HL-60/S4 (cell line): ENCODE measurements at regions not wholly inside any gene's neighbourhood (a gene's known extent, or its start where the extent isn't known, plus 50 kb on each side); places are given as distances from the start of the nearest gene placed in this dataset.
"Not testable (repeated sequence)": the region's sequence is repeated elsewhere in the genome, so short reads cannot be mapped to it uniquely, and the experiment has no call there.

Experiments used
- in situ Hi-C: fragments of 300-500 bp; cut with MboI; formaldehyde crosslinking; loops from 2 replicates; pipeline ENCODE4 v1.14.3; 2022; ENCODE audit warnings: low sequenced_read_pairs

DNA sequence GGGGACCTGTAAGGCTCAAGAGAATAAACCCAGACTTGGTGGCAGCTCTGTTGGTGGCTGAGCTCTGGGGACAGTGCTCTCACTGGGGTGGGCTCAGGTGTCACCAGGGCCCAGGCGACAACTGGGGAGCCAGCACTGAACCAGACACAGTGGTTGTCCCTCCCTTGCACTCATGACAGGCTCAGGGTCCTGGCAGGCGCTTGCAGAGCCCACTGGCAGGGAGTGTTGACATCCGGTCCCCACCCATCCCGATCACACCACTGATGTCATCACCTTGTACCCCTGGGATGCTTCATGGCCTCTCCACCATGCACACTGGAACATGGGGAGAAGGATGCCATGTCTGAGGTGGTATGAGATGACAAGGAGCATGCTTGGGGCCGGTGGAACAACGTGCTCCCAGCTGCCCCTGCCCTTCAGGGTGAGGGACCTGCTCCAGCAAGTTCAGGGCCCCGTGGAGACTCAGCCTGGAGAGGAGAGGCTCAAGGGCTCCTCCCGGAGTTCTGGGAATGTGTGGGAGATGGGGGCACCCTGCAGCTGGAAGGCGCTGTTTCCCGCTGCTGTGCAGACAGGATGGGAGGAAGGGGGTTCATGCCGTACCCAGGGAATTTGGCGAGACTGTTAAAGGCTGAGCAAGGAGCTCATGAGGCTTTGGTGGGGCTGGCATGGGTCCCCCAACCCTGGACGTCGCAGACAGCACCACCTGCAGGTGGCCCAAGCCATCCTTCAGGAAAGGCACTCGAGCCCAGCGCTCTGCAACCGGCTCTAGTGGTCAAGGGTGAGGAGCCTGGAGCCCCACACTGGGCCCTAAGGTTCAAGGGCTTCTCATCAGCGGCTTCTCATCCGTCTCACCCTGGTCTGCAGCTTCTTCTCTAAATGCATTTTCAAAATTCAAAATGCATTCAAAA, 141.1 kb upstream of the ZNF469 start:
- in situ Hi-C loops, result not testable (repeated sequence)

DNA sequence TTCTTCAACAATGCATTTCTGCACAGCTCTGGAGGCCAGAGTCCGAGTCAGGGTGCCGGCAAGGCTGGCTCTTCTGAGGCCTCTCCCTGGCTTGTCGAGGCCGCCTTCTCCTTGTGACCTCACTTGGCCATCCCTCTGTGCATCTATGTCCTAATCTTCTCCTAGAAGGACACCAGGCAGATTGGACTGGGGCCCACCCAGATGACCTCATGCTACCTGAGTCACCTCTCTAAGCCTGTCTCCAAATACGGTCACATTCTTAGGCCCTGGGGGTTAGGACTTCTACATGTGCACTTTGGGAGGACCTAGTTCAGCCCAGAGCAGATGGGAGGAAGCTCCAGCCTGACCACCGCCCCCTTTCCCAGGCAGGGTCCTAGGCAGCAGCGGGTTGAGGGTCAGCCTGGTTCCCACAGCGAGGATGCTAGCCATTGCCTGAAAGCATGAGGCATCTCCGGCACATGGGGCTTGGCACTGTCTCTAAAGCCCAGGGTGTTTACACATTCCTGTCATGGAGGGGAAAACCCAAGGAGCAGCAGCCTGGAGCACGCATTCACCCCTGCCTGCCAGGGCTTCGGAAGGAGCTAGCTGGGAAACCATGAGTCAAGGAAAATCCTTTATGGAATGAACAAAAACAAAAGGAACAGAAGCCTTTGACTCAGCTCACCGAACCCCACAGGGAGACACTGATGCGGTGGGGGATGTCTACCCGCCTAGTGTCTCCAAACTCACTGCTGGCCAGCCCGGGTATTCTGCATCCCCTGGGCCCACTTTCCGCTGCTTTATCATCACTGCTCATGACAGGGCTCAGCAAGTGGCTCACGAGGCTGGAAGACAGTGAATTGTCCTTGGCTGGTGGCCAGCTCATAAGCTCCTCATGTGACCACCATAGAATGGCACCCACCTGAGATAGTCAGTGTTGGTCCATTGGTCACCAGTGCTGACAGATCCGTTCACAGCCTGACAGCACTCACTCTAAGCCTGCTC, 140.2 kb upstream of the ZNF469 start:
- in situ Hi-C loops, result not testable (repeated sequence)

DNA sequence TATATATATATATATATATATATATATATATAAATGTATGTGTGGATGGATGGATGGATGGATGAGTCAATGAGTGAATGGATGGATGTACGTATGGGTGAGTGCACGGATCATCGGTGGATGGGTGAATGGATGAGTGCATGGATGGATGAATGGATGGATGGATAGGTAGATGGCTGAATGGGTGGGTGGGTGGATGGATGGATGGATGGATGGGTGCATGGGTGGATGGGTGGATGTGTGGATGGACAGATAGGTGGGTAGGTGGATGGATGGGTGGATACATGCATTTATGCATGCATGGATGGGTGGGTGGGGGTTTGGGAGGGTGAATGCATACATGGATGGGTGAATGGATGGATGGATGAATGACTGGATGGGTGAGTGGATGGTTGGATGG, 138.8 kb upstream of the ZNF469 start:
- in situ Hi-C loops, result not testable (repeated sequence)

DNA sequence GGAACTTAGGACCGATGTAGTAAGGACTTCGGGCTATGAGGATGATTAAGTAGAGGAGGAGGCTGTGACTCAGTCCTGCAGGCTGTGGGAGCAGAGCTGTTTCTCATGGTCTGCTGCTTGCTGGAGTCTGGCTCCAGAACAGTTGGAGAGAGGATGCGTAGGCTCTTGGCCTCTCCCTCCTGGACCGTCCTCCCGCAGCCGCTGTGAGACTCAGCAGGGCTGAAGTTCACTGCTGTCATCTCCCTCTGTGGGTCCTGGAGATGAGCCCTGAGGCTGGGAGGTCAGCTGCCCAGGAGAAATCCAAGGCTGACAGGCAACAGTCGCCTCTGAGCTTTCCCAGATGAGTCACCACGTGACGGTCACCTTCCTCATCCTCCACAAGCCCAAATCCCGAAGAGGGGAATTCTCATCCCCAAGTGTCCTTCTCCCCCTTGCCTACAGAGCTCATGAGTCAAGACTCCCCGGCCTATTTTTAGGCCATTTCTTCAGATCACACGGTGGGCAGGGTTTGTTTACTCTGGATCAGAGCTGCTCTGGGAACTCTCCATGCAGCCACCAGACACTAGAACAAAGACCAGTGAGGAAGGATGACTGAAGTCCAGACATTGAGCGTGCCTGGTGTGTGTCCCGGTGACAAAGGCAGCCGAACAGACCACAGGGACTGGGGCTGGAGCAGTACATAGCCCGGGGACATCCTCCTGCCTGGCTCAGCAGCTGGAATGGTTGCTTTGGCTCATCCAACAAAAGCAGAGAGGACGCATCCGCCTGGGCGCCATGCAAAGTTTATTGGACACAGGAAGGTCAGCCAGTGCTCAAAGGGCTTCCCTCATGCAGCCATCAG, 137.3 kb upstream of the ZNF469 start:
- in situ Hi-C loops, result not testable (repeated sequence)

DNA sequence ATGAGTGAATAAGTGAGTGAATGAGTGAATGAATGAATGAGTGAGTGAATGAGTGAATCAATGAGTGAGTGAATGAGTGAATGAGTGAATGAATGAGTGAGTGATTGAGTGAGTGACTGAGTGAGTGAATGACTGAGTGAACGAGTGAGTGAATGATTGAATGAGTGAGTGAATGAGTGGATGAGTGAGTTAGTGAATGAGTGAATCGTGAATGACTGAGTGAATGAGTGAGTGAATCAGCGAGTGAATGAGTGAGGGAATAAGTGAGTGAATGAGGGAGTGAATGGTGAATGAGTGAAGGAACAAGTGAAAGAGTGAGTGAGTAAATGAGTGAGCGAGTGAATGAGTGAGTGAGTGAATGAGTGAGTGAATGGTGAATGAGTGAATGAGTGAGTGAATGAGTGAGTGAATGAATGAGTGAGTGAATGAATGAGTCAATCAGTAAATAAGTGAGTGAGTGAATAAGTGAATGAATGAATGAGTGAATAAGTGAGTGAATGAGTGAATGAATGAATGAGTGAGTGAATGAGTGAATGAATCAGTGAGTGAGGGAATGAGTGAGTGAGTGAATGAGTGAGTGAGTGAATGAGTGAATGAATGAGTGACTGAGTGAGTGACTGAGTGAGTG, 135.7 kb upstream of the ZNF469 start:
- in situ Hi-C loops, result not testable (repeated sequence)

DNA sequence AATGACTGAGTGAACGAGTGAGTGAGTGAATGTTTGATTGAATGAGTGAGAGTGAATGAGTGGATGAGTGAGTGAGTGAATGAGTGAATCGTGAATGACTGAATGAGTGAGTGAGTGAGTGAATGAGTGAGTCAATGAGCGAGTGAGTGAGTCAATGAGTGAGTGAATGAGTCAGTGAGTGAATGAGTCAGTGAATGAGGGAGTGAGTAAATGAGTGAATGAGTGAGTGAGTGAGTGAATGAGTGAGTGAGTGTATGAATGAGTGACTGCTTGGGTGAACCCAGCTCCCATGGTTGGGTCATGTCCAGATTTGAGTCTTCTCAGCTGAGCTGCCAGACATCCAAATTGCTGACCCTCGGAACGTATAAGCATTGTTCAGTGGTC, 135.2 kb upstream of the ZNF469 start:
- in situ Hi-C loops, result not testable (repeated sequence)

DNA sequence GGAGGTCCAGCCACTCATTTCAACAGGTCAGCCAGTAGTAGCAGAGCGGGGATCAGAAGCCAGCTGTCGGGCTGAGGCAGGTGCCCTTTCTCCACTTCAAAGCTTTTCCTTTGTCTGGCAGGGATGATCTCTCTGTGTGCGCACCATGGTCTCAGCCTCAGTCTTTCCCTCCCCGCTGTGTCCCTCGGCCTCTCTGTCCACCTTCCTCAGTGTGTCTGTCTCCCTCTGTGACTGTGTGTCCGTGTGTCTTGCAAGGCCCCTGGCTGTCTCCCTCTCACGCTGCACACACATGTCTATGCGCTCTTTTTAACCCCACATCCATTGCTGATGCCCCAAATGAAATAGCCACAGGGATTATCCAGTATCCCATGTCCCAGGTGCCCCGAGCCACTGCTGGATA, 134.0 kb upstream of the ZNF469 start:
- in situ Hi-C loops, result not testable (repeated sequence)

DNA sequence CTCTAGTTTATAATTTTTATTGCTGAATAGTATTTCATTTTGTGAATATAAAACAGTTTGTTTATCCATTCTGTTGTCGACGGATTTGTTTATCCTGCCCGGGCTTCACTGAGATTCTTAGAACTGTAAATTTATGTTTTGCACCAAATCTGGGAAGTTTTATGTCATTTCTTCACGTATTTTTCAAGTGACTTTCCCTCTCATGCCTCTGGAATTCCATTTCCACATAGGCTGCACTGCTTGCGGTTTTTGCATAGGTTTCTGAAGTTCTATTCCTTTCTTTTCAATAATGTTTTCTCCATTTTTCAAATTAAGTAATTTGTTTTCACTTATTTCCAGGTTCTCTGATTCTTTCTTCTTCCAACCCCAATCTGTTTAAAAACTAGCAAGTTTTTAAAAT, 132.4 kb upstream of the ZNF469 start:
- in situ Hi-C loops, result not testable (repeated sequence)

DNA sequence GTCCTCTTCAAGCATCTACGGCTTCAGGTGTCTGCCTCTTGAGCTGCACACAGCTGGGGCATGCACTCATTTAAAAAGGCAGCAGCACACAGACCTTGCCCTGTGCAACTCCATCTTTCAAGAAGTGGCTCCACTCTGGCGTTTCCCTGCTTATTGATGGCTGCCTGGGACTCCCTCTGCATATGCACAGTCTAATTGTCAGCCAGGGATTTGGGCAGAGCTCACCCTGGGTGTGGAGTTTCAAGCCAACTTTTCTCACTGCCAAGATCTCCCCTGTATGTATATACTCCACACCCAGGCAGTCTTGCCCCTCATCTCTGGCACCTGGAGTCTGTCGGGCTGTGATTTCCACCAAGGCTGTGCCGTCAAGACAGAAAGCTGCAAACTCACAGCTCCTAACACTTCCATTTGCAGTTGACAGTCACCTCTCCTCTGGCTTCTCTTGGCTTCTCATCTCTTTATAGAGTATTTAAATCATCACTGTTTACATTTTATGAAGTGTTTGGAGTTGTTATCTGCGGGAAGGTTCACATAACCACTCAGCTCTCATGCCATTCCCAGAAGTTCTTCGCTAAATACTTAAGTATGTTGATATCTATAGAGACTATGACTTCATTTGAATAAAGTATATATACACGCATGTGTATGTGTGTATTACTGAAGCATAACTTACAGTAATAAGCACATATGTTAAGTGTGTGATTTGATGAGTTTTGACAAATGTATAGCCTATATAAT, 130.5 kb upstream of the ZNF469 start:
- in situ Hi-C loops, result not testable (repeated sequence)

DNA sequence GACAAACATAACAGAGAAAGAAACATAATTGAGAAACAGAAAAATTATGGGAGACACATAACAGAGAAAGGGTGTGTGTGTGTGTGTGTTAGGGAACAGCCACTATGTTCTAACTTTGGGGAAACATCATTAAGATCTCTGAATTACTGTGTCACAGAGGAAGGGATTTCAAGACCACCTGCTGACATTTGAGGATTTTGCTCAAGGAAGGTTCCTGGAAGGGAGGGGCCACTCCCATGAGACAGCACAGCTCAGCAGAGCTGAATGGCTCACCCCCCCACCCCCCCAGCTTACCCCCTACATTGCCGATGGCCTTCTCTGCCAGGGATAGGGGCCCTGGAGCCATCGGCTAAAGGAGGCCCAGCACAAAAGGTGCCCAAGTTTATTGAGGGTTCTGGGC, 124.6 kb upstream of the ZNF469 start:
- in situ Hi-C loops, result not testable (repeated sequence)

DNA sequence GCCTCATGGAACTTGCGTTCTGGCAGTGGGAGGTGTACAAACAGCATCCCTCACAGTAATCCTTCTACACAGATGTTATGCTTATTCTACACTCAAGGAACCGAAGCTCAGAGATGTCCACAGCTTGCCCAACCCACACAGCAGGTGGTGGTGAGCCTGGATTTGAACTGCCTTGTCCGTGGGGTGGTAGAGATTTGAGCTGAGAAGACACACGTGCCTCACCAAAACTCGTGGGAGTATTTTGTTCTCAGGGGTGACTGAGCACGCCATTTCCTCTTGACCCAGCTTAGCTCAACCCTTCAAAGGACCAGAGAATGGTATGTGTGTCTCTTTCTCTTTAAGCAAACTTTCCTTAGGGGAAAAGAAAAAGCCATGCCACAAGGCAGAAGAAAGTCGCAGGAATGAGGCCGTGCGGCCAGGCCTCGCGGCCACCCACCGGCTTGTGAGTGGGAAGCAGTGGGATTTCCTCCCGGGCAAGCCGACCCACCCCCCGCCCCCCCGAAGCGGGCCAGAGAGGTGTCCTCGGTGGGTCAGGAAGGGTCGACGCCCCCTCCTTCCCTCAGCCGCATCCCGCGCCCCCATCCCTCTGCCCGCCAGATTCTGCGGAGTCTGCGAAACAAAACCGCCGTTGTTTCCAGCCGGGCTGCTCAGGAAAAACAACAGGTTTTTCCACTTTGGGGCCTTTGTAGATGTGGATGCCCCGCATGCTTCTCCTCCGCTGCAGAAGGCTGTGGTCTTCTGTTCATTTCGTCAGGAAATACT, 123.8 kb upstream of the ZNF469 start:
- in situ Hi-C loops, result not testable (repeated sequence)

DNA sequence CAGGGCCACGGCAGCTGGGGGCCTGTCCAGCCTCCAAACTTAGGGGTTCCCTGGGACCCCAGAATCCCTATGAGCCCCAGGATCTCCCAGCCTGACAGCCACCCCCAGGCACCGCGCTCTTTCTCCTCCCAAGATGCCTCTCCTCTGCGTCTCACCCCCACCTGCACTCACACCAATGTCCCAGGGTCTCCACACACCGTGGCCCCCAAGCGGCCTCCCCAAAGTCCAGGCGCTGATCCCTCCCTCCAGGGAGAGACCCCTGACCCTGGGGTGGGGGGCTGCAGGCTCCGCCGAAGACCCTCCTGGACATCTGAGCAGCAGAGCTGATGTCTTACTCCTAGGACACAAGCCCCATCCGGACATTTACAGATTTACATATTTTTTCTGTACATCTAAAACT, 123.2 kb upstream of the ZNF469 start:
- in situ Hi-C loops, result not testable (repeated sequence)

DNA sequence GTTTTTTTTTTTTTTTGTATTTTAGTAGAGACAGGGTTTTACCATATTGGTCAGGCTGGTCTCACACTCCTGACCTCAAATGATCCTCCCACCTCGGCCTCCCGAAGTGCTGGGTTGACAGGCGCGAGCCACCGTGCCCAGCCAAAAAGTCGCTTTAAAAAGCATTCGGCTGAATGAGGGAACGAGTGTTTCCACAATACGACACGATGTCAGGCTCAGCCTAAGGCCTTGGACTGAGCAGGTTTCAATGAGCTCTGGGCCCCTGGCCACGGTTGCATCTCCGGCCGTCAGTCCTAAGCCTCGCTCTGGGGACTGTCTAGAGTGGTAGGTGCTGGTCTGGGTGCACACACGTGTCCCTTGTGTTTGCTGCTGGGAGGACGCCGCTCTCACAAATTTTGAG, 122.6 kb upstream of the ZNF469 start:
- in situ Hi-C loops, result not testable (repeated sequence)

DNA sequence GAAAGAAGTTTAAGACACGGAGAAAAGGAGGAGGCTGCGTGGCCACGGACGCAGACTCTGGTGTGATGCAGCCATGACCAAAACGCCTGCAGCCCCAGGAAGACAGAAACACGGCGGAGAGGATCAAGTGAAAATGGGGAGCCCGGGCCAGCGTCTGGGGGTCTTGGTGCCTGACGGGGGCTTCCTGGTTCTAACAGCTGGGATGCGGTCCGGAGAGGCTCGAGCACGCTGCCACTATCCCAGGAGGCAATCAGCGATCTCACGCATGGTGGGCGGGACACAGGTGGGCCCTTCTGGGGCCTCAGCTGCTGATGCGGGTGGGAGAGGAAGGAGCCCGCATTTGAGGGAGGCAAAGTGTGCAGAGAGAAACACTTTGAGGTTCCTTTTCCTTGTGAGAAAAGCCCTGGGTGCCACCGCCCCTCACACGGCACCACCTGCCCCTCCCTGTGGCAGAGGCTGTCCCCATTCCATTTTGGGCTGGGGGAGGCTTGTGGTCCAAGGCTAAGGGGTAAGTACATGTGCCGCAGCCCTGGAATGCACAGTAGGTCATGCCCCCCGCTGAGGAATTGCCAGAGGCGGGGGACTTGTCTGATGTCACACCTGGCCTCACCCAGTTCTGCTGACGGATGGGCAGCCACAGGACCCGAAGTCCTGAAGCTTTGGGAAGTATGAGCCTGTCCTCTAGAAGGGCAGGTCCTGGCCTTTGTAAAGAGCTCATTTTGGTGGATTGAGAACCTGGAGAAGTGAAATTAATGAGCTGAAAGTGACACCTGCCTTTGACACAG, 121.7 kb upstream of the ZNF469 start:
- in situ Hi-C loops, result not testable (repeated sequence)

DNA sequence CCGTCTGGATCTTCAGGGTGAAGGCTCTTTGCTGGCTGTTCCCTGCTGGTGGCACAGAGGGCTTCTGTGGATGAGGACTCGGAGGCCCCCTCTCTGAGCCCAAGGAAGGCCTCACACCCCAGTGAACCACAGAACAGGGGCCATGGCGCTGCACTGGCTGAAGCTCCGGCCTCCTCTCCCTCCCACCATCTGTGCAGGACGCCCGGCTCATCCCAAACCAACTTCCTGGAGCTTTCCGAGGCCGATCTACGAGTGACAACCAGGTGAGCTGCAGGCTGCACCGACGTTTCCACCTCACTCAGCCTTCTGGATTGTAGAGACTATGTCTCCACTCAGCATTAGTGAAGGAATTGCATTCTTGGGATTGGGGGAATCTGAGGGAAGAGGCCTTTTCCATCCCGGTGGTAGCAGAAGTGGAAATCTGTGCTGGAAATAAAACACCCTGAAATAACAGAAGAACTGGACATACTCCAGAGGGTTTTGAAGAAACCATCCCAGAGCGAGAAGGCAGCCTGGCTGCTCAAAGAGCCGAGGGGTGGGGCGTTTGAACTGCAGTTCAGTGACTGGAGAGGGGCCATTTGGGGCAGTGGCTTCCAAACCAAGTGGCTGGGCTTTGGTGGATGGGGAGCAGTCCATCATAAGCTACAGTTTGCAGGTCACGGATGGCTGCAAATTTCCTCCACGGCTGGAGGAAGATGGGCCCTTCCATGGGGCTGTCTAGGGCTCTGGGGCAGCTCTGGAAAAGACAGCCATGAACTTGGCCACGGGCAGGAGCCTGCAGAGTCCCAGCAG, 120.7 kb upstream of the ZNF469 start:
- in situ Hi-C loops, result not testable (repeated sequence)

DNA sequence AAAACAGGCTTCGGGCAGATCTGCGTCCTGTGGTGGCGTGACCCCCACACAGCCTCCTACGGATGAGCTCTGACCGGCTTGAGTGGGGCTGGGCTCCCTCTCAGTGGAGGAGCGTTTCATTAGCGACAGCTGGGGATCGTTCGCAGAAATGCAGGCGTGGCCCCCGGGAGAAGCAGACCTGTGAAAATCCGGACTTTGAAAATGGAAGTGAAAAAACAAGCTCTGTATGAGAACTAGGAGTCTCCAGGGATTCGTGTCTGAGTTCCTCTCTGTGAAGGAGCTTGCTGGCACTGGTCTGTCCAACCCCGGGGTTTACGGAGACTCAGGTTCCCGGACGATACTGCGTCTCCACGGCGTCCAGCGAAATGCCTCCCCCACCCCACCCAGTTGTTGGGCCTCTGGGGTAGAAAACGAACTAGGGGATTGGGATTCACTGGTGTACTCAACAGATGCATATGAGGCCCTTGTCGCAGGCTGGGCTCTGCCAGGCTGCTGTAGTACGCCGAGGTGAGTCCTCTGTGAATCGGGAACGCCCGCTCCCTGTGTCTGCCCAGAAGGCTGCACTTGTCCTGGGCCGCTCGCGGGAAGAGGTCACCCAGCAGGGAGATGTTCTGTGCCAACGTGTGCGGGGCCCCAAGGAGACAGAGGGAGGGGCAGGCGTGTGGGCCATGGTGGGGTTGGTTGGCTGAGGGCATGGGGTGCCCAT, 119.7 kb upstream of the ZNF469 start:
- in situ Hi-C loops, result not testable (repeated sequence)
